HG02884 (cell line): ENCODE measurements at regions not wholly inside any gene's neighbourhood (a gene's known extent, or its start where the extent isn't known, plus 50 kb on each side); places are given as distances from the start of the nearest gene placed in this dataset.
A peak's percentile ranks its signal among the peaks of the same experiment; 100 is the strongest.

Experiments
- ATAC-seq: cut with Tn5 transposase; IDR thresholded peaks from one replicate; pipeline ENCODE4 v1.9.1; 2021; ENCODE audit warnings: mild to moderate bottlenecking, moderate library complexity; ENCODE audit not compliant: unreplicated experiment

DNA sequence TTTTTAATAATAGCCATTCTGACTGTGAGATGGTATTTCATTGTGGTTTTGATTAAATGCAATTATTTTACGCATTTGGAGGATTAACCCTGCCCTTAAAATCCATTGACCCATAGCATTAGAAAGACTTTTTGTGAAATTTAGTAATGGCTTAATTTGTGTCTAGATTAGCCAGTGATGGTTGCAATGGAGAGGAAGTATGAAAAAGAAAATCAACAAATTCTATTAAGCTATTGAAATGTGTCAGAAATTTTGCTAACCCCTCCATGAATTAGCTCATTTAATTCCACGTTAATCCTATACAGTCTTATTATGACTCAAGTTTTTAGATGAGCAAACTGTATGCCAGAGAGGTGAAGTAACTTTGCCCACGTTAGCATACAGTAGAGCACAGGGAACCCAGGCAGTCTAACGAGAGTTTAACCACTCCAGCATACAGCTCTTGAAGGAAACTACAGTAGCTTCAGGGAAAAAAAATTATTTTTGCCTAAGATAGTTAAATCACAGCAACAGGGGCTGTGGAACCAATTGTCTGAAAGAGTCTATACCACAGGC lies 158.2 kb upstream of the PPP2R2B start:
- ATAC-seq, result no peak

- no peak for ATAC-seq
These were observed 159.1 kb upstream of the PPP2R2B start for GRCh38 chr5:147037515-147038205.

GRCh38 chr5:147040856-147041255 lies 162.3 kb upstream of the PPP2R2B start:
- ATAC-seq, result no peak

- ATAC-seq, result no peak
These were observed 166.2 kb upstream of the PPP2R2B start for GRCh38 chr5:147044572-147045273.

DNA sequence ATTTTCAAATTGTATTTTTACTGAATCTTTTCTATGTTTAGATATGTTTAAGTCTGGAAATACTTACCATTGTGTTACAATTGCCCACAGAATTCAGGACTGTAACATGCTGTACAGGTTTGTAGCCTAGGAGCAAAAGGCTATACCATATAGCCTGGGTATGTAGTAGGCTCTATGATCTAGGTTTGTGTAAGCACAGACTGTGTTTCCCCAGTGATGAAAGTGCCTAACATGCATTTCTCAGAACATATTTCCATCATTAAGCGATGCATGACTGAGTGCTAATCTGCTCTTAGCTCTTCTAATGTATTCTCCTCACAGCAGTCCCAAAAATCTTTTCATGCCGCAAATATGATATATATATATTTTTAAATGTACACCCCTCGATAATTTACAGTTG lies 166.7 kb upstream of the PPP2R2B start:
- ATAC-seq, result no peak

DNA sequence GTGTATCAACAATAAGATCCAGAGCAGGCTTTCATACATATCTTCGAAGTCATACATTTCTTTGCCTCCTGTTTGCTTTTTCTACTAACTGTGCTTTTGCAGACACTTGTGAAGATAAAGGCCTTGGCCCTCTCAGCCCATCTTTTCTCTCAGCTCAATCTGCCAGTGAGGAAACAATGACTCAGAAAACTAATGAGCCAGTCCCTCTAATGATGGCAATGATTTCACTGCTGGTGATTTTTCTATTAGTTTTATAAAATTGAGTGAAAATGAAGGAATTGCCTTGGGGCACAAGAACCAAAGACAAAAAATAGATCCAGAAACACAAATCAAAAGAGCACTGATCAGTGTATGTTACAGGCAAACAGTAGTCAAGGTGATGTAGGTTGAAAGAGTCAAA lies 167.7 kb upstream of the PPP2R2B start:
- no peak for ATAC-seq

DNA sequence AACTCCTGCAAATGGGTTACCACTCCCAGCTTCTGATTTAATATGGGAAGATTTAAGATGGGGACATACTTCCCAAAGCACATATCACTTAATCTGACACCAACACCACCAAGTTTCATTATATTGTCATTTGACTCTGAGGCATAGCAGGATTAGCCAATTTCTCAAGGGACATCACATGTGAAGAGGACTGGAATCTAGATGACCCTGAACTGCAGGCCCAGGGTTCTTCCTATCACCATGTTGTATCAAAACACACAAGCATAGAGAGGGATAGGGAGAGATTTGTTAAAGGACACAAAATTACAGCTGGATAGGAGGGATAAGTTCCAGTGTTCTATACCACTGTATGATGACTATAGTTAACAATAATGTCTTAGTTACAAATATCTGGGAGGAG lies 168.3 kb upstream of the PPP2R2B start:
- no peak for ATAC-seq

- ATAC-seq, result no peak
These were observed 171.2 kb upstream of the PPP2R2B start for GRCh38 chr5:147049764-147050163.

- ATAC-seq, result no peak
These were observed 171.6 kb upstream of the PPP2R2B start for GRCh38 chr5:147050172-147050571.

DNA sequence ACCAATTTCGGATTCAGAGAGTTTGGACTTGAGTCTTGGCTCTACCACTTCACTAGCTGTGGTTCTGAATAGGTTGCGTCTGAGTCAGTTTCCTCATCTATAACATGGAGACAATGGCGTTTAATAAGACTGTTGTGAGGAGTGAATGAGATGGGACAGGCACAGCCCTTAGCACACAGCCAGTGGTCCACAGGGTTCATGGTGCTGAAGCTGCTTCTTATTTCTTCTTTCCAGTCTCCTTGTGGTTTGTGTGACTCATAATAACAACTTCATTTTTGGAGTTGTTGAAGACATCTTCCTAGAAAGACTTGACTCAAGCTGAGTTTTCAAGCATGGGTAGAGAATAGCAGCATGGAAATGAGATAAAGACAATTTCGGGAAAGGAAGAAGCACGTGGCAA lies 172.6 kb upstream of the PPP2R2B start:
- ATAC-seq, result no peak

GRCh38 chr5:147052519-147052918 lies 174.0 kb upstream of the PPP2R2B start:
- ATAC-seq, result no peak

DNA sequence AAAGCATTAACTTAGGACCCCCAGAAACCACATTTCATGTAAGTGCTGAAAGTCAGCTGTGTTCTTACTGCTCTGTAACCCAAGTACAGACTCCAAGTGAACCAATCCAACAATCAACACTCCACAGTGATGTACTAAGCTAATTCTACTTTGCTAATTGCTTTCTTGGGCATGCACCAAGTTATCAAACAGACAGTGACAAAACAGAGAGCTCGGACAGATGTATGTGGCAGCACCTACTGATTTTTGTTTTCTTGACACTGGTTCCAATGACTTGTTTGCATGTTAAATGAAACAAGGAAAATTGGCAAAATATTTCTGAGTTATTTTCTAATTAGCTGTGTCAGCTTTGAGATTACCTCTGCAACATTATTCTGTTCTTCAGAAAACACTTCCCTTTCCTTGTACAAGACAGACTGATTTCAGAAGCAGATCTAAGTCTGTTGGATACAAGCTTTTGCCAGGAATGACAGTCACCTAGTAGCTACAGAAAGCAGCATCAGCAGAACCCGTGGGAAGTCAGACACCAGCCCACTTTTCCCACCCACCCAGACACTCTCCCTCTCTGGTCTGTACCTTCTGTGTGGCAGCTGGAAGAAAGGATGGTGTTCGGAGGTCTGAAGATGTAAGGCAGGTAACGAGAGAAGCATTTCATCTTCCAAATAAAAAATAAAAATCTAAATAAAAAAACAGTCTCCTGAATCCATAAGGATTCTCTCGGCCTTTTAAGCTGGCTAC lies 176.7 kb upstream of the PPP2R2B start:
- no peak for ATAC-seq

- ATAC-seq, result no peak
These were observed 177.5 kb upstream of the PPP2R2B start for GRCh38 chr5:147055850-147056566.

DNA sequence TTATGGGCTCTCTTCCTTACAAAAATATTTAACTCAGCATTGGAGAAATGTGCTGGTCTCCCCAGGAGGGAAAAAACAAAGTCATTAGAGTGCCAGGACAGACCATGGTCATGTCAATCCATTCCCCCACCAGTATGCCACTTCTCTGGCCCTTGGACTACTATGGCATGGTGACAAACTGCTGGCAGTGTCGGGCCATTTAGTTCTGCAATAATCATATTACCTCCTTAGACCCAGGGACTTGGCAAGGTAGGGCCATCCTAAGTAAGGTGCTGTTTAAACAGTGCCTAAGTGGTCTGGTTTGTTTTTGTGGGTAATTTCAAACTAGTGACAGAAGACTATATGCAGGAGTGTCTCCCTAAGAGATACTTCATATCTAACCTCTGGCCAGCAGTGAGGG lies 177.8 kb upstream of the STK32A start:
- ATAC-seq, result no peak

DNA sequence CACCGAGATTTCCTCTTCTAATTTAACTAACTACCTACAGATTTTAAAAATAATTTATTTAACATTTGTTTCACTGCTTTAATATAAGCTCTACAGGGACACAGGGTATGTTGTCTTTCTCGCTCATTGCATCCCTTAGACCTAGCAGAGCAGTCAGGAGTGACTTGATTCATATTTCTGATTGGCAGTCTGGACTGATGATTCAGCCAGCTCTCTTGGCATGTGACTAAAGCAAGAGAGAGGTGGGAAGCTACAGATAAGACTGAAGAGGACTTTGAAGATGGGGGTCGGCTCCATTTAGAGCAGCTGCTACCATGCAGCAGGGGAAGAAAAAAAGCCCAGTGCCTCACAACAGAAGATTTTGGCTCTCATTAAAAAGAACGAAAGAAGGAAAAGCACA lies 173.4 kb upstream of the STK32A start:
- ATAC-seq, result no peak

DNA sequence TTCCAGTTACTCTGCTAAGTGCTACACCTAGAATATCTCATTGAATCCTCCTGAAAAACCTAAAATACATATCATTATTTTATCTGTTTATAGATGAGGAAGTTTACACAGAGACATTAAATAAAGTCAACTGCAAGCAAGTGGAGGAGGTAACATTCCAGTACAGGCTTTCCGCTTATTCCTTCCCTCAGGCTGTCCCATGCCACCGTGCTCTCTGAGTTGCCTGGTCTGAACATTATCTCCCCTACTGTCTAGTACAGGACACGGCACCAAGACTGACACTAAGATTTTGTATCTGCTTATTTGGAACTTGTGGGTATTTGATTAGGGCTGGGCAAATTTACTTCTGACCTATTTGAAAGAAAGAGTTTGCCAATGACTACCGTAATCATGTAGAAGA lies 172.4 kb upstream of the STK32A start:
- no peak for ATAC-seq

GRCh38 chr5:147063943-147064342 lies 170.9 kb upstream of the STK32A start:
- no peak for ATAC-seq

- ATAC-seq, result peak; percentile 49
These were observed 169.8 kb upstream of the STK32A start for GRCh38 chr5:147065071-147065470.

DNA sequence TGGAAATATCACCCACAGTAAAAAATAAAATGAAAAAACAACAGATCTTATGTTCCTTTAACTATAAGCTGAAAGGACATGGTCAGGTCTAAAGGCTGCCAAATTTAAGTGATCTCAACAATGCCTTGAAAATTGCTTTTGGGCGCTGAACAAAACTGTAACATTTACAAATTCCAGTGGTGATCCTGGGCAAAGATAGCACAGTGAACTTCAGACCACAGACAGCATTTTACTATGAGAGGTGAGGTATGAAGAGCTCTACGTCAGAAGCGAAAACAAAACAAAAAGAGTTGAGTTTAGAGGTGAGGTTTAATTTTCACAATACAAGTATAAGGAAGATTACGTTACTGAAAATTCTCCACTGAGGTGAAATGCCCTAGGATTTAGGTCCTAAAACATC lies 165.8 kb upstream of the STK32A start:
- ATAC-seq, result no peak

GRCh38 chr5:147072622-147073021 lies 162.2 kb upstream of the STK32A start:
- ATAC-seq, result no peak

DNA sequence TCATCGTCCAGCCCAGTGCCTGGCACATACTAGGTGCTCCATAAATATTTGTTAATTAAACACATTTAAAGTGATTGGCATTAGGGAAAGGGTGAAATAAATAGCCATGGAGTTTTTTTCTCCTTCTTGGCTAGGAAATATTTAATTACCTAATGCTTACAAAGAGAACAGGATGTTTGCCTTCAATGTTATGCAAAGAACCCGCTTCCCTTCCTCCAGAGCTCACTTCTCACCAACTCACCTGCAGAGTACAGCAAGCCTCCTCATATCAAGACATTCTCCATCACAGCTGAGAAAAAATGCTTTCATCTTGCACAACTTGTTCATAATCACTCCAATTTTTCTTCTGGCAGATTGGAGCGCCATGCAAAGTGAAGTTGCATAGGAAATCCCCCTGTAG lies 161.7 kb upstream of the STK32A start:
- no peak for ATAC-seq
